Adipocyte (in vitro differentiated cells): ENCODE measurements at regions not wholly inside any gene's neighbourhood (a gene's known extent, or its start where the extent isn't known, plus 50 kb on each side); places are given as distances from the start of the nearest gene placed in this dataset.

Experiments used
- DNase-seq: peaks from one replicate; pipeline ENCODE4 v3.0.0-alpha.2; 2015; ENCODE audit warnings: low read depth
- H3K27me3 ChIP-seq: replicated peaks from 2 replicates; pipeline ENCODE4 v1.7.0; 2013; ENCODE audit warnings: mild to moderate bottlenecking, low read length, moderate library complexity; ENCODE audit not compliant: control insufficient read depth, insufficient read depth
- H3K36me3 ChIP-seq: 2 replicates; pipeline ENCODE4 v1.7.0; 2013; ENCODE audit warnings: low read length, mild to moderate bottlenecking, moderate library complexity; ENCODE audit not compliant: control insufficient read depth, insufficient read depth, severe bottlenecking
- H3K4me1 ChIP-seq: 2 replicates; pipeline ENCODE4 v1.7.0; 2013; ENCODE audit warnings: mild to moderate bottlenecking, low read length, moderate library complexity; ENCODE audit not compliant: control insufficient read depth, insufficient read depth
- H3K4me3 ChIP-seq: 2 replicates; pipeline ENCODE4 v1.7.0; 2013; ENCODE audit warnings: mild to moderate bottlenecking, low read length, moderate library complexity
- H3K9ac ChIP-seq: 2 replicates; pipeline ENCODE4 v1.7.0; 2013; ENCODE audit warnings: mild to moderate bottlenecking, low read length, moderate library complexity
- H3K9me3 ChIP-seq: 2 replicates; pipeline ENCODE4 v1.7.0; 2013; ENCODE audit warnings: mild to moderate bottlenecking, low read length, moderate library complexity; ENCODE audit not compliant: control insufficient read depth

DNA sequence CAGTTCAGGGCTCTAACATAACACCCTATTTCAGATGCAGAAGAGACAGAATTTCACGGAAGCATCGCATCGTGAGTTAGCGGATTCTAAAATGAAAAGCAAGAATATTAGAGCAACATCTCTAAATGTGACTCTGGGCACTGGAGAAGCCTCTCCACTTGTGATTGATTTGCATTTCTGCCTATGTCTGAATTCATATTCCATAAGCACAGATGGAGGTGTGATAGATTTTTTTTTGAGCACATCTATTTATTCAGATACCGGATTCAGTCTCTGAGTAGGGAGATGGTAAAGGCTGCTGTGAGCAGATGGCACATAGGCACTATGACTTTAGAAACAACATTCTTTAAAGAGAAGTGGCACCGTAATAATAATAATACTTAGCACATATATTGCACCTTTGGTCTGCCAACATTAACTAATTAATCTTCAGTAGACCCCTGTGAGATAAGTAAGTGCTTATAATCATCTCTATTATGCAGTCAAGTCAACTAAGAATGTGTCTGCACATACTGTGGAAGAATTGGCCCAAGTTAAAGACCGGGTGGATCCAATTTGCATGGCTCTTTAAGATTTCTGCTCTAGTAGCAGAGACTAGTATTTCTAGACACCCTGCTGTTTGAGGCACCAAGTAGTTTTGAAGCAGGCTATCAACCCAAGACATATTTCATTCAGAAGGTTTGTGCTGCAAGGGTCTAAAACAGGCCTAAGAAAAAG lies 685.0 kb downstream of the CETN3 start:
- H3K36me3 ChIP-seq, result no peaks in the 10 kb centered on the region
- no peak for DNase-seq
- no peak overlapping the region for H3K9ac ChIP-seq
- H3K27me3 ChIP-seq, result no peaks in the 10 kb centered on the region
- peaks cover 48% of the 10 kb centered on the region for H3K4me1 ChIP-seq
- H3K4me3 ChIP-seq, result no peak overlapping the region
- H3K9me3 ChIP-seq, result no peaks in the 10 kb centered on the region

DNA sequence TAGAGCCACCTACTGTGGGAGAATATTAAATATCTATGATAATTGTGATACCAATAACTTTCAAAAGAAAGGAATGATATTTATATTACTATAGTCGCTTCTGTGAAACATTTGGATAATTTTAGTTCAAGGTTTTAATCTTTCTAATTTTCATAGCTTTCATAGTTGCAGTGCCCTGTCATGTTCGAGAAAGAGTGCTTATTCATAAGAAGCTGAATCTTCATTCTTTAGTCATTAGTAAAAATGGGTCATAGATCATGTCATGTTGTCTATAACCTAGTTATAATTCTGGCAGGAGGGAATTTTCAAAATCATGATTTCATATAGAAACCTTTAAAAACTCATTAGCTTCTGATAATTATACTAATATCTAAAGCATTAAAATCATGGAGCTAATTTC lies 685.6 kb downstream of the CETN3 start:
- DNase-seq, result peak; percentile 39
- Histone ChIP-seq H3K36me3 (no peaks in the 10 kb centered on the region), H3K4me3 (peak overlapping the region; percentile 40), H3K9me3 (no peaks in the 10 kb centered on the region), H3K27me3 (no peaks in the 10 kb centered on the region), H3K4me1 (peaks cover 41% of the 10 kb centered on the region), H3K9ac (no peak overlapping the region)

- H3K36me3 ChIP-seq, result no peaks in the 10 kb centered on the region
- H3K9me3 ChIP-seq, result no peaks in the 10 kb centered on the region
- peaks cover 30% of the 10 kb centered on the region for H3K4me1 ChIP-seq
- H3K9ac ChIP-seq, result peak overlapping the region; percentile 24
- DNase-seq, result no peak
- H3K27me3 ChIP-seq, result no peaks in the 10 kb centered on the region
- H3K4me3 ChIP-seq, result no peak overlapping the region
These were observed 687.0 kb downstream of the CETN3 start for GRCh38 chr5:89722538-89722937.

GRCh38 chr5:89721931-89722330 lies 687.6 kb downstream of the CETN3 start:
- no peak for DNase-seq
- H3K9ac ChIP-seq, result no peak overlapping the region
- H3K4me3 ChIP-seq, result no peak overlapping the region
- no peaks in the 10 kb centered on the region for H3K27me3 ChIP-seq
- peaks cover 30% of the 10 kb centered on the region for H3K4me1 ChIP-seq
- no peaks in the 10 kb centered on the region for H3K36me3 ChIP-seq
- H3K9me3 ChIP-seq, result no peaks in the 10 kb centered on the region

- no peak overlapping the region for H3K4me3 ChIP-seq
- no peaks in the 10 kb centered on the region for H3K27me3 ChIP-seq
- peaks cover 30% of the 10 kb centered on the region for H3K4me1 ChIP-seq
- H3K36me3 ChIP-seq, result no peaks in the 10 kb centered on the region
- DNase-seq, result no peak
- no peak overlapping the region for H3K9ac ChIP-seq
- no peaks in the 10 kb centered on the region for H3K9me3 ChIP-seq
These were observed 688.2 kb downstream of the CETN3 start for GRCh38 chr5:89721353-89721752.

- Histone ChIP-seq H3K9me3 (no peaks in the 10 kb centered on the region), H3K36me3 (no peaks in the 10 kb centered on the region), H3K9ac (no peak overlapping the region), H3K4me1 (no peaks in the 10 kb centered on the region), H3K4me3 (no peak overlapping the region), H3K27me3 (no peaks in the 10 kb centered on the region)
- no peak for DNase-seq
These were observed 697.3 kb downstream of the CETN3 start for GRCh38 chr5:89712134-89712700.

DNA sequence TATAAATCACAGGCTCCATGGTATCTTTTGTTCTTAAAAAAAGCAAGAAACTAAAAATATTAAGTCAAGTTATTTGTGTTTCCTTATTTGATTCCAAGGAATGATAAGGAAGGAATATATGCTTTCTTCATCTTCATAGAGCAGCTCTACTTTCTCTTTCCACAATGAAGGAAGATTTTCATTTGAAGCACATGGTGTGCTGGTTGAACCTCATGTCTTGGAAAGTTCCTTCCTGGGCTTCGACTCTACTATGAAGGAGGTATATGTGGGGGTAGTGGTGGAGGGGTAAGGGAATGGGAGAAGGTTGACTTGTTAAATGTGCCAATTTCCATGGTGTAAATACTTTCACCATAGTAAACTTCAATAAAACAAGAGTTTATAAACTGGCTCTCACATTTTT lies 698.0 kb downstream of the CETN3 start:
- H3K4me1 ChIP-seq, result no peaks in the 10 kb centered on the region
- no peak for DNase-seq
- no peaks in the 10 kb centered on the region for H3K27me3 ChIP-seq
- no peaks in the 10 kb centered on the region for H3K9me3 ChIP-seq
- no peak overlapping the region for H3K9ac ChIP-seq
- no peak overlapping the region for H3K4me3 ChIP-seq
- H3K36me3 ChIP-seq, result no peaks in the 10 kb centered on the region

DNA sequence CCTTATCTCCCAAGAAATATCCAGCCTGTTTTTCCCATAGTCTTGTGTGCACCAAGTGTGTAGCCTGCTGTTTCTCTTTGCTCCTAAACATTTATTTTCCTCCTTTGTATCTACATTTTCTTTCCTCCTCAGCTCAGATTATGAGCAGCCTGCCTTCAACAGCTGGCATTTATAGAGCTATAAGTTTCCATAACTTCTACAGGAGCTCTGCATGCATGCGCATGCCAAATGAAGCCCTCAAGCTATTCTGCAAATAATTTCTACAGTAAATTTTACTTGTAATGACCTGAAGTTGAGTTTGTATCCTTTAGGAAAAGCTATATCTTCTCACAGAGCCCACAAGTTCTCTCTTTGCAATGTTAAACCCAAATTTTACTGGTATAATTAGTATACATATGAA lies 699.5 kb downstream of the CETN3 start:
- H3K27me3 ChIP-seq, result no peaks in the 10 kb centered on the region
- no peak for DNase-seq
- H3K9me3 ChIP-seq, result no peaks in the 10 kb centered on the region
- H3K4me1 ChIP-seq, result peaks cover 7% of the 10 kb centered on the region
- no peak overlapping the region for H3K9ac ChIP-seq
- H3K36me3 ChIP-seq, result no peaks in the 10 kb centered on the region
- H3K4me3 ChIP-seq, result no peak overlapping the region

DNA sequence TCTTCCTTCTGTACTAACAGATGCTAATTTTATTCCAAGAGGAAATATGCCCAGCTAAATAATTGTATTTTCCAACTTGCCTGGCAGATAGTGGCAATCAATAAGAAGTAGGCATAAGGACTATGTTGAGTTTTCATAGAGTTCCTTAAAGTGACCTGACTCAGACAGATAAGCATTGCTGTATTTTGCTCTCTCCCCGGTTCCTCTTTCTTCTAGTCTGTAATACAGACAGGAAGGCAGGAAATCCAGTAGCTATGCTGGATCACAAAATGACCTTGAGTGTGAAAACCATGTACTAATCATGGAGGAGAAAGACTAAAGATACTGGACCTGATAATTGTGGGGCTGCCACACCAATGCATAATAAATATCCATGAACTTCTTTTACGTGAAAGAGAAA lies 701.7 kb downstream of the CETN3 start:
- Histone ChIP-seq H3K4me1 (peaks cover 12% of the 10 kb centered on the region), H3K9me3 (no peaks in the 10 kb centered on the region), H3K4me3 (no peak overlapping the region), H3K27me3 (no peaks in the 10 kb centered on the region), H3K36me3 (no peaks in the 10 kb centered on the region), H3K9ac (no peak overlapping the region)
- no peak for DNase-seq

DNA sequence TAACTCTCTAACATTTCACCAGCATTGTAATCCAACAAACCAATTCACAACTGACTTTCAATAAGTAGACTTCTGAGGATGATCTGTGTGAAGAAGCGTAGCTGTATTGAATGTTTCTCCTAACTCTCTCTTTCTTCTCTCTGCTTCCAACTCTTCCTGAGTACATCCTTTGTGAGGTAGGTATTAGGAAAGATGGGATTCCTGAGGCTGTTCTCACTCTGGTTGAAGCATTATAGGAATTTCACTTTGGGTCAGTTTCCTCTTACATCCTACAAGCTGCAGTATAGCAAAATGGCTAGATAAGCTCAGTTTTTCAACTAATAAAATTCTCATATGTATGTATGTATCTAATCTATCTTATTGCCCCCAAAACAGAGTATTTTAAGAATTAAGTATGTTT lies 702.8 kb downstream of the CETN3 start:
- H3K36me3 ChIP-seq, result no peaks in the 10 kb centered on the region
- H3K9ac ChIP-seq, result no peak overlapping the region
- H3K4me1 ChIP-seq, result peaks cover 12% of the 10 kb centered on the region
- no peaks in the 10 kb centered on the region for H3K9me3 ChIP-seq
- H3K27me3 ChIP-seq, result no peaks in the 10 kb centered on the region
- no peak overlapping the region for H3K4me3 ChIP-seq
- DNase-seq, result peak; percentile 18

DNA sequence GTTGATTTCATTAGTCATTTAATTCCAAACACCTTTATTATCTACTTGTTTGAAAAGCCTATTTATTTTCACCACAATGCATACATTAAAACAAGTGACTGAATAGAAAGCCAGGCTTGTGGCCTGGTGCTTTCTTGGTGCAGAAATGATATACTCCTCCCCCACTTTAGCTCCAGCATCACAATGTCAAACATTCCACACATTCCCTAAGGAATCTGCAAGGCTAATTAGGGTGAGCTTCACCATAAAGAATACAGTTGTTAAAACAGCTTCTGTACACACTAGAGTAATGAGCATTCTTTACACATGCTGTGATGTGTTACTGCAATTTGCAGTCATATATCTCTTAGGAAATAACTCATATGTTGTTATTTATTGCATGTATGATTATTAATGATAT lies 705.7 kb downstream of the CETN3 start:
- H3K9ac ChIP-seq, result no peak overlapping the region
- peaks cover 12% of the 10 kb centered on the region for H3K4me1 ChIP-seq
- no peaks in the 10 kb centered on the region for H3K36me3 ChIP-seq
- no peaks in the 10 kb centered on the region for H3K9me3 ChIP-seq
- DNase-seq, result no peak
- H3K27me3 ChIP-seq, result no peaks in the 10 kb centered on the region
- no peak overlapping the region for H3K4me3 ChIP-seq

GRCh38 chr5:89698028-89698427 lies 711.5 kb downstream of the CETN3 start:
- Histone ChIP-seq H3K4me1 (no peaks in the 10 kb centered on the region), H3K27me3 (no peaks in the 10 kb centered on the region), H3K9me3 (no peaks in the 10 kb centered on the region), H3K36me3 (no peaks in the 10 kb centered on the region), H3K4me3 (no peak overlapping the region), H3K9ac (no peak overlapping the region)
- no peak for DNase-seq
